ENCODE measurements at regions not wholly inside any gene's neighbourhood (a gene's known extent, or its start where the extent isn't known, plus 50 kb on each side); places are given as distances from the start of the nearest gene placed in this dataset.

DNA sequence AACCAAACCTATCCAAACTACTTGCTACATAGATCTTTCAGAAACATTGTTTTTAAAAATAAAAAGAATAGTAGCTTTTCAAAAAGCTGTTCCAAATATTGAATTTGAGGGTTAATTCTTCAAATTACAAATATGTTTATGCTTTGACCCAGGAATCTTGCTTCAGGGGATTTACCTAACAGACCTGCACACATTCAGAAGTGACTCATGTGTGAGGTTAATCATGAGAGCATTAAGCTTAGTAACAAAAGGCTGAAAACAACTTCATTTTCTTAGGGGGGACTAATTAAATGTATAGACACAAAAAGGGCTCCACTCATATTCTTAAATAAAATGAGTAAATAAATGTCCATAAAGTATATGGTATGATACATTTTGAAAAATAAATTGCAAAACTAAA is 672.4 kb upstream of the FLRT2 start:
- DNase-seq (ENCODE audit: low read depth, low spot score) (no peak), ATAC-seq (no peak)
- intact Hi-C loops (cut with micrococcal nuclease; ENCODE audit: unreplicated experiment) (no loop called here), in situ Hi-C loops (cut with HindIII; ENCODE audit: low pct_unique_long_range_greater_than_20kb, low sequenced_read_pairs) (no loop called here)
- Histone ChIP-seq H3K4me3 (ENCODE audit: low read depth in 2 of 2, low read length in 2 of 2) (no peak overlapping the region), H3K36me3 (ENCODE audit: control insufficient read depth, insufficient read depth, low read length) (no peaks in the 10 kb centered on the region), H3K9me3 (ENCODE audit: control insufficient read depth, insufficient read depth, low read depth, low read length) (no peaks in the 10 kb centered on the region), H3K27ac (ENCODE audit: low read length) (no peak overlapping the region), H3K27me3 (ENCODE audit: control insufficient read depth, insufficient read depth, low read length) (no peaks in the 10 kb centered on the region), H3K4me1 (ENCODE audit: control insufficient read depth, insufficient read depth, low read length) (no peaks in the 10 kb centered on the region)
- CTCF ChIA-PET: no interaction called here
- no peak for TF ChIP-seq TCF7L2 (IDR thresholded peaks at IDR 0.05; ENCODE audit: low read depth, low read length)
- TF ChIP-seq SIN3A (IDR thresholded peaks at IDR 0.05; ENCODE audit: borderline replicate concordance, insufficient read depth, low read depth, low read length): no peak
- TF ChIP-seq POLR2AphosphoS5 (IDR thresholded peaks at IDR 0.05; ENCODE audit: low read depth, low read length): no peak
- TF ChIP-seq, protein P1, sequence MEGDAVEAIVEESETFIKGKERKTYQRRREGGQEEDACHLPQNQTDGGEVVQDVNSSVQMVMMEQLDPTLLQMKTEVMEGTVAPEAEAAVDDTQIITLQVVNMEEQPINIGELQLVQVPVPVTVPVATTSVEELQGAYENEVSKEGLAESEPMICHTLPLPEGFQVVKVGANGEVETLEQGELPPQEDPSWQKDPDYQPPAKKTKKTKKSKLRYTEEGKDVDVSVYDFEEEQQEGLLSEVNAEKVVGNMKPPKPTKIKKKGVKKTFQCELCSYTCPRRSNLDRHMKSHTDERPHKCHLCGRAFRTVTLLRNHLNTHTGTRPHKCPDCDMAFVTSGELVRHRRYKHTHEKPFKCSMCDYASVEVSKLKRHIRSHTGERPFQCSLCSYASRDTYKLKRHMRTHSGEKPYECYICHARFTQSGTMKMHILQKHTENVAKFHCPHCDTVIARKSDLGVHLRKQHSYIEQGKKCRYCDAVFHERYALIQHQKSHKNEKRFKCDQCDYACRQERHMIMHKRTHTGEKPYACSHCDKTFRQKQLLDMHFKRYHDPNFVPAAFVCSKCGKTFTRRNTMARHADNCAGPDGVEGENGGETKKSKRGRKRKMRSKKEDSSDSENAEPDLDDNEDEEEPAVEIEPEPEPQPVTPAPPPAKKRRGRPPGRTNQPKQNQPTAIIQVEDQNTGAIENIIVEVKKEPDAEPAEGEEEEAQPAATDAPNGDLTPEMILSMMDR (IDR thresholded peaks at IDR 0.05): no peak
- TF ChIP-seq, protein P2, sequence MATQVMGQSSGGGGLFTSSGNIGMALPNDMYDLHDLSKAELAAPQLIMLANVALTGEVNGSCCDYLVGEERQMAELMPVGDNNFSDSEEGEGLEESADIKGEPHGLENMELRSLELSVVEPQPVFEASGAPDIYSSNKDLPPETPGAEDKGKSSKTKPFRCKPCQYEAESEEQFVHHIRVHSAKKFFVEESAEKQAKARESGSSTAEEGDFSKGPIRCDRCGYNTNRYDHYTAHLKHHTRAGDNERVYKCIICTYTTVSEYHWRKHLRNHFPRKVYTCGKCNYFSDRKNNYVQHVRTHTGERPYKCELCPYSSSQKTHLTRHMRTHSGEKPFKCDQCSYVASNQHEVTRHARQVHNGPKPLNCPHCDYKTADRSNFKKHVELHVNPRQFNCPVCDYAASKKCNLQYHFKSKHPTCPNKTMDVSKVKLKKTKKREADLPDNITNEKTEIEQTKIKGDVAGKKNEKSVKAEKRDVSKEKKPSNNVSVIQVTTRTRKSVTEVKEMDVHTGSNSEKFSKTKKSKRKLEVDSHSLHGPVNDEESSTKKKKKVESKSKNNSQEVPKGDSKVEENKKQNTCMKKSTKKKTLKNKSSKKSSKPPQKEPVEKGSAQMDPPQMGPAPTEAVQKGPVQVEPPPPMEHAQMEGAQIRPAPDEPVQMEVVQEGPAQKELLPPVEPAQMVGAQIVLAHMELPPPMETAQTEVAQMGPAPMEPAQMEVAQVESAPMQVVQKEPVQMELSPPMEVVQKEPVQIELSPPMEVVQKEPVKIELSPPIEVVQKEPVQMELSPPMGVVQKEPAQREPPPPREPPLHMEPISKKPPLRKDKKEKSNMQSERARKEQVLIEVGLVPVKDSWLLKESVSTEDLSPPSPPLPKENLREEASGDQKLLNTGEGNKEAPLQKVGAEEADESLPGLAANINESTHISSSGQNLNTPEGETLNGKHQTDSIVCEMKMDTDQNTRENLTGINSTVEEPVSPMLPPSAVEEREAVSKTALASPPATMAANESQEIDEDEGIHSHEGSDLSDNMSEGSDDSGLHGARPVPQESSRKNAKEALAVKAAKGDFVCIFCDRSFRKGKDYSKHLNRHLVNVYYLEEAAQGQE (IDR thresholded peaks at IDR 0.05; ENCODE audit: insufficient read depth in 1 of 2, low read depth in 2 of 2, low read length in 1 of 2): no peak
- POLR2A ChIA-PET: no interaction called here
- BruUV-seq (replicated peaks): no TSS peak

DNA sequence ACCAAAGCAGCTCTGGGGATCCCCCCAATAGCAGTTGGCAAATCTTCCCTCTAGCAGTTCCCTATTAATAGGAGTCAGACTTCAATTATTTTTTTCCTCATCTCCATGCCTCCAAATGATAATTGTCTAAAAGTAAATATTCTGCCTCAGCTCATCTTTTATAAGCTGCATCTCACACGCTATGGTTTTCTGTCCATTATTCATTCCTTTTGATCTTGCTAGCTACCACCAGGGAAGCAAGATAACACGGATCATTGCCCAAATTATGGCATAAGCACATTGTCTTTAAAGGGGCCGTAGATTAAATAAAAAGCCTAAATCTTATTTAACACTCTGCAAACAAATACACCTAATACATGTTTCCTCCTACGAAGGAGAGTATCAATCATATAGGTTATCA is 670.8 kb upstream of the FLRT2 start:
- Histone ChIP-seq H3K27ac (ENCODE audit: low read length) (no peak overlapping the region), H3K4me1 (ENCODE audit: control insufficient read depth, insufficient read depth, low read length) (no peaks in the 10 kb centered on the region), H3K27me3 (ENCODE audit: control insufficient read depth, insufficient read depth, low read length) (no peaks in the 10 kb centered on the region), H3K36me3 (ENCODE audit: control insufficient read depth, insufficient read depth, low read length) (no peaks in the 10 kb centered on the region), H3K9me3 (ENCODE audit: control insufficient read depth, insufficient read depth, low read depth, low read length) (no peaks in the 10 kb centered on the region), H3K4me3 (ENCODE audit: low read depth in 2 of 2, low read length in 2 of 2) (no peak overlapping the region)
- no peak for TF ChIP-seq TCF7L2 (IDR thresholded peaks at IDR 0.05; ENCODE audit: low read depth, low read length)
- TF ChIP-seq POLR2AphosphoS5 (IDR thresholded peaks at IDR 0.05; ENCODE audit: low read depth, low read length): no peak
- TF ChIP-seq, protein P1 (IDR thresholded peaks at IDR 0.05): no peak
- no peak for TF ChIP-seq SIN3A (IDR thresholded peaks at IDR 0.05; ENCODE audit: borderline replicate concordance, insufficient read depth, low read depth, low read length)
- TF ChIP-seq, protein P2 (IDR thresholded peaks at IDR 0.05; ENCODE audit: insufficient read depth in 1 of 2, low read depth in 2 of 2, low read length in 1 of 2): no peak
- no peak for DNase-seq (ENCODE audit: low read depth, low spot score)
- CTCF ChIA-PET: no interaction called here
- no TSS peak for BruUV-seq (replicated peaks)
- in situ Hi-C loops (cut with HindIII; ENCODE audit: low pct_unique_long_range_greater_than_20kb, low sequenced_read_pairs) (no loop called here), intact Hi-C loops (cut with micrococcal nuclease; ENCODE audit: unreplicated experiment) (no loop called here)
- no peak for ATAC-seq
- POLR2A ChIA-PET: no interaction called here
